NCI-H2227 (cell line): ENCODE measurements at regions not wholly inside any gene's neighbourhood (a gene's known extent, or its start where the extent isn't known, plus 50 kb on each side); places are given as distances from the start of the nearest gene placed in this dataset.

Experiments used
- DNase-seq: peaks from one replicate; lab custom pipeline; 2025; ENCODE audit not compliant: unreplicated experiment; lab: John Stamatoyannopoulos, UW

- DNase-seq: no peak
Measured at GRCh38 chr18:11279461-11279860, 130.1 kb upstream of the PIEZO2 start.

DNA sequence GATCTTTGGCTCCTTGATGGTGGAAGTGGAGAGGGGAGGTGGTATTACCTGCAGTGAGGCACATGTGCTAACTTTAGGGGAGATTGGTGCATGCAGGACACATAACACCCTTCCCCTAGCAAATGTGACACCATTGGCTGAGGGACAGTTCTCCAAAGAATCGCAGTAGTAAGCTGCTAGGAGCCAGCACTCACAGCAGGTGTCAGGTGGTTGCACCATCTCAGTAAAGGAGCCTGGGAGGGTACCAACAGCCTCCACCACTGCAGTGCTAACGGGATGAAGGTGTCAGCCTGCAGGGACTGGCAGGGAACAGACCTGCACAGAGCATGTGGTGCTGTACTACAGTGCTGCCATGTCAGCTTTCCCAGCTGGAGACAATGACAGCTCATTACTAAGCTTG is 127.3 kb upstream of the PIEZO2 start:
- no peak for DNase-seq

- no peak for DNase-seq
Measured at GRCh38 chr18:11274144-11274794, 124.9 kb upstream of the PIEZO2 start.

DNA sequence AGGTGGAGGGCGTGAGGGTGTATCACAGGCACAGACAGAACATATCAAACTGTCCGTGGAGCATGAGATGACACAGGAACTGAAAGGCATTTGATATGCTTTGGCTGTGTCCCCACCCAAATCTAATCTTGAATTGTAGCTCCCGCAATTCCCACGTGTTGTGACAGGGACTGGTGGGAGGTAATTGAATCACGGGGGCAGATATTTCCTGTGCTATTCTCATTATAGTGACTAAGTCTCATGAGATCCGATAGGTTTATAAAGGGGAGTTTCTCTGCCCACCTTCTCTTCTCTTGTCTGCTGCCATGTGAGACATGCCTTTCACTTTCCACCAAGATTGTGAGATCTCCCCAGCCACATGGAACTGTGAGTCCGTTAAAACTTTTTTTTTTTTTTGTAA is 123.1 kb upstream of the PIEZO2 start:
- DNase-seq: no peak

DNA sequence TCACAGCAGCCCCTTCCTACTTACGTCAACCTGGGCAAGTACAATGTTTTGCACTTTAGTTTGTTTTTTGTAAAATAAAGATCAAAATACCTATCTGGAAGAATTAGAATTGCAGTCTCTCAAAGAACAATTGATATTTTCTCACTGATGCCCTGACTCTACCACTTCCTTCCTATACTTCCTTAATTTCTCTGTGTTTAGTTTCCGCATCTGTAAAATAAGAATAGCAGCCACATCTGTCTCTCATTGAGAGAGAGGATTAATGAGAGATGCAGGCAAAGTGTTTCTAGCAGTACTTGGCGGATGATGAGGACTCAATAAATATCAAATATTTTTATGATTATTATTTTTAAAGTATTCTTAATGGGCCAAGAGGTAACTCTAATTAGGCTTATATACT is 122.6 kb upstream of the PIEZO2 start:
- no peak for DNase-seq

DNA sequence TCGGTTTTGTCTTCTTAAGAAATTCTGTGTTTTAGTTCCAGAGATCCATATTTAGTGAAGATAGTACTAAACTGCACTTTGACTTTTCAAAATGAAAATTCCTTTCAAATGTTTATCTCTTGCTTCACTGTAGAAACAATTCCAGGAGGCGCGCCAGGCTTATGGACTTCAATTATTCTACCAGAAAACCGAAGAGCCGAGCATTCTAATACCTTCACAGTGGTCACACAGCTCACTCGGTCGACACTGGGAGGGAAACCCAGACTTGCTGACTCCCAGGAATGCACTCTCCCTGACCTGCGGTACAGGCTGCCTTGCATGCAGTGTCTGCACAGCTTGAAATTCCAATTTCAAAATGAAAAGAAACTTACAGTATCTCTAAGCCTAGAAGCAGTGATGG is 119.9 kb upstream of the PIEZO2 start:
- no peak for DNase-seq

DNA sequence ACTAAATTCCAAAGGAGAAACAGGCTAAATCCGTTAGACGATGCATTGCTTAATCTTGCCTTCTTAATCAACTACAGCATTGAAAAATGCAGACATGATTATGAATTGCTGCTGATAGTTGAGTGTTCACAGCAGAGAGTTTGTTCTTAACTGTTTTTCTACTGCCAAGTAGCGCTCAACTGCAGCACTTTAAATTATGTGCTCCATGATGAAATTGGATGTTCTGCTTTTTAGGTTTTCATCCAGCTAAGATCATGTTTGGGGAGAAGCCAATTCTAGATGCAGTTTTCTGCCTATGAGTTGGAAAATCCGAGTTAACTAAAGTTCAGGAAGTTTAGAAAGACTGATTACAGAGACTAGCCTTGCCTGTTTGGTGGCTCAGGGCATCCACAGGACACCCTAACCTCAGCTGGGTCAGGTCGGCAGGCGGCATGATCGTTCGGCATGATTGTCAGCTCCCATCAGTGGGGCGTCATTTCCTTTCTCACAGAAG is 119.4 kb upstream of the PIEZO2 start:
- DNase-seq: no peak

GRCh38 chr18:11268153-11268552 is 118.8 kb upstream of the PIEZO2 start:
- no peak for DNase-seq

GRCh38 chr18:11266781-11267480 is 117.6 kb upstream of the PIEZO2 start:
- DNase-seq: no peak

GRCh38 chr18:11261486-11261885 is 112.1 kb upstream of the PIEZO2 start:
- no peak for DNase-seq

- peak; percentile 69 for DNase-seq
Measured at GRCh38 chr18:11260961-11261461, 111.6 kb upstream of the PIEZO2 start.

DNA sequence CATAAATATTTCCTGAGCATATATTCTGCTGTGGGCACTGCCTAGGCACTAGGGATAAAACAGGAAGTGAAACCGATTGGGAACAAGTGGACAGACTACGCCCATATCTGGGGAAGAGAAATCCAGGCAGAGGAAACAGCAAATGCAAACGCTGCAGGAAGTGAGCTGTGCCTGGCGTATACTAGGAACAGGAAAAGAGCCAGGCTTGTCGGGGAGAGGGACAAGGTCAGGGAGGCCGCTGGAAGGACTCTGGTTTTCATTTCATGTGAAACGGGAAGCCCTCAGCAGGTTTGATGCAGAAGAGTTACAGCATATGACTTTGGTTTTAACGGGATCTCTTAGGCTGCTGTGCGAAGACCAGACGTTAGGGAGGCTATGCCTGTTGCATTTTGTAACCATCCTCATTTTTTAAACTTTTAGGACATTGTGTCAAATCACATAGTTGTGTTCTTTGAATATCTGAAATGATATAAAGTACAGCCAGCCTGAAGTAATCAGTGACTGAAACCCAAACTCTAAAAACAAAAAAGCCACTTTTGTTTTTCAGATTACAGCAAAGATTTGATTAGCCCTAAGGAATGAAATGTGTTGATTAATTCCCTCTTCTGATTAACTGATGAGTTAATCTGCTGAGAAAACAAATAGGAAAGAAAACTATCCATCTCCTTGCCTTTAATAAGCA is 110.2 kb upstream of the PIEZO2 start:
- DNase-seq: no peak

DNA sequence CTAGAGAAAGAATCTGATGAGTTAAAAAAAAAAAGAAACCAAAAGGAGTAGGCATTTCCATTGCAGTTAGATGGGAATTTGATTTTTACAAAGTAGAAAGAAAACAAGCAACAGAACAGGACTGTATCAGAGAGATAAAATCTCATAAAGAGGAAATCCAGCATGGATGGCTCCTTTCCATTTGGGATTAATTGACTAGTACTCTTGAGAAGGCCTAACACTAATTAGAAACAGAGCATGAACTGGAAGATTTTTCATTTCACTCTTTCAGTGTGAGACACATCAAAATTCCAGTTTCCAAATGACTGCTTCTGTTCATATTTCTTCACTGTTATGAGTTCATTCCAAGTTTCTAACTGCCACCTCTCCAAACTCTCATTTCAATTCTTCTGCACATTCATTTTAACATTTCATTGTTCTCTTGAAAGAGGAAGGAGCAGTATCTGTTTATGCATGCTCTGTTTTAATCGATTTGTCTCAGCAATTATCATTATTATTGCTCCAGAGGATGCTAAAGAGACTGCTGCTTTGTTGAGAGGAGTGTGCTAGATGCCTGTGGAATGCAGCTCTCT is 108.8 kb upstream of the PIEZO2 start:
- no peak for DNase-seq

DNA sequence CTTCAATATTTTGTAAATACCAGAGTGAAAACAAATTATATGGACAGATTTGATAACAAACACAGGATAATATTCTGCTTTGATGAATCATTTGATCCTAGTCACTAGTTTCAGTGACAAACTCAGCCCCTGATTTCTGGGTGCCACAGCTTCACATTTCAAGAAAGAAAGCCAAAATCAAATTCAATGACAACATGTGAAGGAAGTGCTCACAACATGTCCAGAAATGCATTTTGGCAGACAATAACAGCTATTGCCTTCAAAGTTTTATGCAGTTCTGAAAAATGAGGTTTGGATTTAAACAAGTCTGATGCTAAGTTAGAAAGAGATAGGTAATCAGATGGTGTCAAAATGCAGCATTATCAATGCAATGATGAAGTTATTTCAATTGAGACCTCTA is 106.9 kb upstream of the PIEZO2 start:
- DNase-seq: no peak

- DNase-seq: no peak
Measured at GRCh38 chr18:11251891-11252270, 102.5 kb upstream of the PIEZO2 start.

- no peak for DNase-seq
Measured at GRCh38 chr18:11251229-11251890, 102.0 kb upstream of the PIEZO2 start.

- DNase-seq: no peak
Measured at GRCh38 chr18:11249391-11249790, 100.0 kb upstream of the PIEZO2 start.

DNA sequence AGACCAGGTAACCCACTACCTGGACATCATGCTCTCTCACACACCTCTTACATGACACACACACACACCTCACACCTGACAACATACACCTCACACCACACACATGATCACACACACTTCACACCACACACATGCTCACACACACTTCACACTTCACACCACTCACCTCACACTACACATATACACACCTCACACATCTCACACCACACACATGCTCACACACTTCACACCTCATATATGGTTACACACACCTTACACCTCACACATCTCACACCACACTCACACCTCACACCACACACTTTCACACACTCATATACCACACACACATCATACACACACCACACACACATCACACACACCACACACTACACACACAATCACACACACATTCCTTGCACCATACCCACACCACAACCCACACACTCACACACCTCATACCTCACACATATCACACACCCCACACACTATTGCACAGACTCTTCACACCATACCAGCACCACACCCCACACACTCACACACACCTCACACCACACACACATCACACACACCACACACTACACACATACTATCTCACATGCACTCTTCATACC is 98.1 kb upstream of the PIEZO2 start:
- no peak for DNase-seq

- DNase-seq: no peak
Measured at GRCh38 chr18:11246495-11247300, 97.3 kb upstream of the PIEZO2 start.

DNA sequence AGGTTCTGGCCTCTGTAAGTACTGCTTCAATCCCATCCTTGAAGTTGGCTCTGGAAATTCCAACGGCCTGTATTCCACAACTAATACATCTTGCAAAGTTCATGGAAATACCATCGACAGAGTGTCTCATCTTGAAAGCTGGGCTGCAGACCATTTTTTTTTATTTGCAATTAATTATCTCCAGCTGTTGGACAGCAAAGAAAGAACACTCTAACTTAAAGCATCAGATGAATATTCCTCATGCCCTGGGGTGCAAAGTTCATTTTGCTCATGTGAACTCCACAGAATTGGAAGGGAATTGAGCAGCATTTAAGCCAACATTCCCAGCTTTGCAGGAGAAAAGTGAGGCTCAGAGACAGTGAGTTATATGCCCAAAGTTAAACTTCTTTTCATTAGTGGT is 96.5 kb upstream of the PIEZO2 start:
- DNase-seq: no peak
